Astrocyte (in vitro differentiated cells and primary cell): ENCODE measurements at regions not wholly inside any gene's neighbourhood (a gene's known extent, or its start where the extent isn't known, plus 50 kb on each side); places are given as distances from the start of the nearest gene placed in this dataset.

Experiments used
- DNase-seq: peaks from one replicate; pipeline ENCODE4 v3.0.0-alpha.2; 2010; ENCODE audit warnings: low read depth
- FAIRE-seq: peaks from 2 replicates; lab custom pipeline; 2011; peaks lifted over from hg19 to GRCh38; lab: Jason Lieb, UNC
- H2AFZ ChIP-seq: 2 replicates; pipeline ENCODE4 v1.6.0; 2012; ENCODE audit warnings: low read depth, low read length, inconsistent platforms
- H3K27ac ChIP-seq: 2 replicates; pipeline ENCODE4 v1.5.1; 2011; ENCODE audit warnings: low read depth, low read length, inconsistent platforms
- H3K27me3 ChIP-seq: 2 replicates; pipeline ENCODE4 v1.6.0; 2011; ENCODE audit warnings: low read length, inconsistent platforms; ENCODE audit not compliant: insufficient read depth
- H3K36me3 ChIP-seq: 2 replicates; pipeline ENCODE4 v1.5.1; 2011; ENCODE audit warnings: low read length, inconsistent platforms; ENCODE audit not compliant: insufficient read depth
- H3K4me1 ChIP-seq: 2 replicates; pipeline ENCODE4 v1.5.1; 2011; ENCODE audit warnings: low read length, inconsistent platforms; ENCODE audit not compliant: insufficient read depth
- H3K4me2 ChIP-seq: 2 replicates; pipeline ENCODE4 v1.6.0; 2012; ENCODE audit warnings: low read length, inconsistent platforms
- H3K4me3 ChIP-seq: 2 replicates; pipeline ENCODE4 v1.5.1; 2011; ENCODE audit warnings: low read depth, mild to moderate bottlenecking, low read length, inconsistent platforms; ENCODE audit not compliant: insufficient read depth
- H3K79me2 ChIP-seq: 2 replicates; pipeline ENCODE4 v1.6.0; 2012; ENCODE audit warnings: mild to moderate bottlenecking, low read length, inconsistent platforms; ENCODE audit not compliant: insufficient read depth
- H3K9ac ChIP-seq: 2 replicates; pipeline ENCODE4 v1.6.0; 2012; ENCODE audit warnings: mild to moderate bottlenecking, low read length, inconsistent platforms
- H3K9me3 ChIP-seq: 2 replicates; pipeline ENCODE4 v1.5.1; 2012; ENCODE audit warnings: low read depth, mild to moderate bottlenecking, low read length, inconsistent platforms; ENCODE audit not compliant: insufficient read depth
- H4K20me1 ChIP-seq: 2 replicates; pipeline ENCODE4 v1.6.0; 2012; ENCODE audit warnings: low read length, inconsistent platforms; ENCODE audit not compliant: insufficient read depth
- H3K27ac Mint-ChIP-seq: one replicate; pipeline ENCODE4 v1.8.0; 2021; ENCODE audit warnings: mild to moderate bottlenecking, mixed read lengths; ENCODE audit not compliant: unreplicated experiment
- H3K27me3 Mint-ChIP-seq: one replicate; pipeline ENCODE4 v1.8.0; 2021; ENCODE audit warnings: low read depth, mixed read lengths; ENCODE audit not compliant: unreplicated experiment
- H3K36me3 Mint-ChIP-seq: one replicate; pipeline ENCODE4 v1.8.0; 2021; ENCODE audit warnings: low read depth, mixed read lengths; ENCODE audit not compliant: unreplicated experiment
- H3K4me1 Mint-ChIP-seq: one replicate; pipeline ENCODE4 v1.8.0; 2021; ENCODE audit warnings: low read depth, mixed read lengths; ENCODE audit not compliant: unreplicated experiment
- H3K4me3 Mint-ChIP-seq: one replicate; pipeline ENCODE4 v1.8.0; 2021; ENCODE audit warnings: mild to moderate bottlenecking, moderate library complexity, mixed read lengths; ENCODE audit not compliant: unreplicated experiment
- H3K9me3 Mint-ChIP-seq: one replicate; pipeline ENCODE4 v1.8.0; 2021; ENCODE audit warnings: mild to moderate bottlenecking, mixed read lengths; ENCODE audit not compliant: unreplicated experiment
- CTCF ChIP-seq: IDR thresholded peaks from 2 replicates; pipeline ENCODE4 v1.5.1; 2011; ENCODE audit warnings: low read depth, mild to moderate bottlenecking, inconsistent platforms, low read length, moderate library complexity; ENCODE audit not compliant: insufficient read depth
- EZH2 ChIP-seq: IDR thresholded peaks from 2 replicates; pipeline ENCODE4 v1.6.1; 2012; ENCODE audit warnings: mild to moderate bottlenecking, low read length, inconsistent platforms; ENCODE audit not compliant: insufficient read depth

- H3K4me1 ChIP-seq, result peaks cover 3% of the 10 kb centered on the region
- H3K9me3 ChIP-seq, result no peaks in the 10 kb centered on the region
- H4K20me1 ChIP-seq, result no peaks in the 10 kb centered on the region
- H3K9ac ChIP-seq, result no peak overlapping the region
- H3K27me3 ChIP-seq, result no peaks in the 10 kb centered on the region
- H3K36me3 ChIP-seq, result no peaks in the 10 kb centered on the region
- Mint-ChIP-seq H3K27me3 (peaks cover 23% of the 10 kb centered on the region), H3K4me1 (peaks cover 15% of the 10 kb centered on the region), H3K4me3 (no peak overlapping the region), H3K9me3 (no peaks in the 10 kb centered on the region), H3K36me3 (no peaks in the 10 kb centered on the region), H3K27ac (no peak overlapping the region)
- H2AFZ ChIP-seq, result no peak overlapping the region
- TF ChIP-seq CTCF (no peak), EZH2 (no peak)
- H3K79me2 ChIP-seq, result no peaks in the 10 kb centered on the region
- no peak for DNase-seq
- H3K4me3 ChIP-seq, result no peak overlapping the region
- H3K4me2 ChIP-seq, result no peak overlapping the region
- no peak for FAIRE-seq
- H3K27ac ChIP-seq, result no peak overlapping the region
These were observed 79.4 kb upstream of the CDKN3 start for GRCh38 chr14:54317391-54317790.

DNA sequence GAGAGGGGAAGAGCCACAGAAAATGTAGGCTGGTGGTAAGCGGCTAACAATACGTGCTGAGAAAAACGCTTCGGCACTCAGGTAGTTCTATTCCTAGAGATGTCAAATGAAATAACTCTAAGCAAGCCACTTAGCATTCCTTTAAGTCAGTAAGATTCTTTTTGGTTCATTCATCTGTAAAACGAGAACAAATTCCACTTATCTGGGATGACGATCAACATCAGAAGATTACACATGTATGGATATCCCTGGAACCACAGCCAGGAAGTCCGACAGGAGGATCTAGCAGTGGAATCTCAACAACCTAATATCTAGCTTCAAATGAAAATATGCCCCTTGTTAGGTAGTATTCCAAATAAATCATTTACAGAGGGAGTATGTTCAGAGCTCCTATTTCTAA is 74.6 kb upstream of the CDKN3 start:
- H3K27me3 Mint-ChIP-seq, result peaks cover 11% of the 10 kb centered on the region
- H3K9me3 ChIP-seq, result no peaks in the 10 kb centered on the region

More for the DNA sequence above, 74.6 kb upstream of the CDKN3 start:
- Histone ChIP-seq H3K27me3 (no peaks in the 10 kb centered on the region), H4K20me1 (no peaks in the 10 kb centered on the region), H3K36me3 (no peaks in the 10 kb centered on the region), H2AFZ (no peak overlapping the region), H3K27ac (no peak overlapping the region), H3K4me3 (no peak overlapping the region), H3K79me2 (no peaks in the 10 kb centered on the region), H3K4me2 (no peak overlapping the region), H3K9ac (no peak overlapping the region), H3K4me1 (no peaks in the 10 kb centered on the region)
- no peak overlapping the region for H3K4me3 Mint-ChIP-seq
- H3K9me3 Mint-ChIP-seq, result no peaks in the 10 kb centered on the region
- no peak for TF ChIP-seq EZH2
- no peak for TF ChIP-seq CTCF
- H3K4me1 Mint-ChIP-seq, result peaks cover 13% of the 10 kb centered on the region
- H3K36me3 Mint-ChIP-seq, result no peaks in the 10 kb centered on the region
- H3K27ac Mint-ChIP-seq, result no peak overlapping the region
- no peak for FAIRE-seq
- DNase-seq, result peak; percentile 62
